ENCODE measurements at regions not wholly inside any gene's neighbourhood (a gene's known extent, or its start where the extent isn't known, plus 50 kb on each side); places are given as distances from the start of the nearest gene placed in this dataset.

DNA sequence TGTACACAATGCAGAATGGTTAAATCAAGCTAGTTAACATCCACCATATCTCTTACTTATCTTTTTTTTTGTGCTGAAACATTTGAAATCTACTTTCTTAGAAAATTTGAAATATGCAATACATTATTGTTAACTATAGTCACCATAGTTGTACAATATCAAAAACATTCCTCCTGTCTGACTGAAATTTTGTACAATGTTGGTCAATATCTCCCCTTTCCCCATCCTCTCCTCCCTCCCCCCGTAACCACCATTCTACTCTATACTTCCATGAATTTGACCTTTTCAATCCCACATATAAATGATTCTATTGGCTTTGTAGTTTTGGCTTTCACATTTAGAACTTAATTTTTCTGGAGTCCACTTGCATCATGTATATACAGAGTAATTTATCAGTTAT, 63.5 kb upstream of the DCD start:
- no peak for DNase-seq

- DNase-seq = no peak
Measured at GRCh38 chr12:54708826-54709225, 60.7 kb upstream of the DCD start.

DNA sequence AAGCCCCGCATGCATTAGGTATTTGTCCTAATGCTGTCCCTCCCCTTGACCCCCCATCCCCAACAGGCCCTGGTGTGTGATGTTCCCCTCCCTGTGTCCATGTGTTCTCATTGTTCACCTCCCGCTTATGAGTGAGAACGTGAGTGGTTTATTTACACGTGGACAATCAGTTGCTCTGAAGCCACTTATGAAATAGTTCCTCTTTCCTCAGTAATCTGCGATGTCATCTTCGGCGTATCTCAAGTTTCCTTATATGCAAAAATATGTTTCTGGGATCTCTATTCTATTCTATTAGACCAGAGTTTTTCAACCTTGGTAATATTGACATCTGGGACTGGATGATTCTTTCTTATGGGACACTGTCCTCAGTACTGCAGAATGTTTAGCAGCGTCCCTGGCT, 56.0 kb upstream of the DCD start:
- no peak for DNase-seq

DNA sequence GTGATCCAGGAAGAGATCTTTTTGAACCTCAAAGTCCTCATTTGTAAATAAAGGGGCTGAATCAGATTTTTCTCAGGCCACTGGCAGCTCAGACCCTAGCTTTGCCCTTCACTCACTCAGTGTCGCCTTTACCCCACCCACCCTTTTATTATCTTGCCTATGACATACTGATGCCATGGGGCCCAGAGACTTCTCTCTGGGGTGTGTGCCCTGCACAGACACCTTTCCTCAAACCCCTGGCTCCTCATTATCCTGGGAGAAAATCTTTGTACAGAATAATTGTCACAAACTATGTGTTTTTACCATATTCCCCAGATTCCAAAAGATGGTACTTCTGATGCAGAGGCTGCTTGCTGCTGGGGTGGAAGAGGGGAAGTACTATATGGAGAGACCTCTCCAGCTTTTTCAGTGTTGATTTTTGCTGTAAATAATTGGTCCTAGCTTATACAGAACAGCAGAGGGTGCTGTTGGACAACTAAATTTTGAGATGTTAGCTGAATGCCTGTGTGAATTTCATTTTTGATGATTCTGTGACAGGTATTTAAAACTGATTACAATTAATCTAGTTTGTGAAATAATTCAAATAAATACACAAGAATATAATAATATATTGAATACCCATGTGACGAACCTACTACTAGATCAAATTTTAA, 53.9 kb upstream of the DCD start:
- no peak for DNase-seq

DNA sequence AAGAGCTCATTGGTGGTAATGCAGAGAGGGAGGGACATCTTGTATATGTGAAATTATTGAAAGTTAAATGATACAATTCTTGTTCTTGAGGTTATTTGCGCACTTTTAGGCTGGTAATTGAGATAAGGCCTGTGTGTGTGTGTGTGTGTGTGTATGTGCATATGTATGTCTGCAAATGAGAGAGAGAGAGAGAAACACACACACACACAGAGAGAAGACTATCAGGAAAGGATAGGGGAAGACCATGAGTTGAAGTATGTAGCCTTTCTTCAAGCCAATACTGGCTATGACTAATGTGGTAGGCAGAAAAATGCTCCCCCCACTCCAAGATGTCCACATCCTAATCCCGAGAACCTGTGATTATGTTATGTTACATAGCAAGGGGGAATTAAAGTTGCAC, 52.7 kb upstream of the DCD start:
- DNase-seq = no peak

- no peak for DNase-seq
Measured at GRCh38 chr12:54700301-54700700, 52.1 kb upstream of the DCD start.

Measured in effector CD8-positive, alpha-beta T cell (primary cell).